GM12878 (cell line): ENCODE measurements at regions not wholly inside any gene's neighbourhood (a gene's known extent, or its start where the extent isn't known, plus 50 kb on each side); places are given as distances from the start of the nearest gene placed in this dataset.

Source experiments
- ATAC-seq: fragments of 200-7000 bp; cut with Tn5 transposase; 3 replicates; pipeline ENCODE4 v1.9.1; 2020; ENCODE audit warnings: mild to moderate bottlenecking, moderate library complexity
- BruUV-seq: library from RNA; stranded (reverse); fragments of 400-500 nt; replicated peaks from 2 replicates; lab custom pipeline; 2021; lab: Mats Ljungman, UMichigan
- CTCF ChIA-PET: fragments of 300-600 bp; sonication (Branson Sonifier 250); formaldehyde crosslinking; extraction: SDS; loops from one replicate; lab custom pipeline; 2021; ENCODE audit warnings: inconsistent platforms; lab: Yijun Ruan, JAX
- POLR2A ChIA-PET: fragments of 350-600 bp; formaldehyde crosslinking; extraction: SDS; loops from one replicate; lab custom pipeline; 2021; ENCODE audit warnings: inconsistent platforms; lab: Charles Lee
- RAD21 ChIA-PET: fragments of 300-600 bp; sonication (Branson Sonifier 250); formaldehyde crosslinking; loops from one replicate; lab custom pipeline; 2023; ENCODE audit warnings: antibody characterized with exemption; ENCODE audit not compliant: unreplicated experiment; lab: Charles Lee
- SMC1A ChIA-PET: fragments of 300-600 bp; sonication (Branson Sonifier 250); formaldehyde crosslinking; loops from one replicate; lab custom pipeline; 2023; ENCODE audit not compliant: unreplicated experiment, uncharacterized antibody; lab: Charles Lee
- DNase-seq: peaks from one replicate; pipeline ENCODE4 v3.0.0-alpha.2; 2011; ENCODE audit warnings: low read depth, low spot score
- FAIRE-seq: peaks from 3 replicates; lab custom pipeline; 2011; peaks lifted over from hg19 to GRCh38; lab: Jason Lieb, UNC
- H2AFZ ChIP-seq: 2 replicates; pipeline ENCODE4 v1.6.0; 2011; ENCODE audit warnings: low read depth, low read length, control low read depth; ENCODE audit not compliant: control insufficient read depth
- H3K27ac ChIP-seq: 2 replicates; pipeline ENCODE4 v1.5.1; 2011; ENCODE audit warnings: control low read depth; ENCODE audit not compliant: control insufficient read depth, insufficient read depth
- H3K27me3 ChIP-seq, 2 experiments: replicated peaks in 1 of 2; 2 replicates each; pipeline versions ENCODE4 v1.6.0 to v1.6.1; 2011; ENCODE audit warnings: low read length in 1 of 2; ENCODE audit not compliant: control insufficient read depth in 2 of 2, insufficient read depth in 2 of 2
- H3K36me3 ChIP-seq, 2 experiments: 2 replicates each; pipeline ENCODE4 v1.5.1; 2011; ENCODE audit warnings: low read length in 1 of 2; ENCODE audit not compliant: control insufficient read depth in 2 of 2, insufficient read depth in 2 of 2
- H3K4me1 ChIP-seq: 2 replicates; pipeline ENCODE4 v1.6.1; 2011; ENCODE audit warnings: mild to moderate bottlenecking, low read length, moderate library complexity, mixed read lengths; ENCODE audit not compliant: control insufficient read depth, insufficient read depth
- H3K4me2 ChIP-seq: 2 replicates; pipeline ENCODE4 v1.6.0; 2011; ENCODE audit warnings: control low read depth; ENCODE audit not compliant: control insufficient read depth, insufficient read depth
- H3K4me3 ChIP-seq: fragments of 200-600 bp; sonication (generic); 2 replicates; pipeline ENCODE4 v1.5.1; 2016
- H3K79me2 ChIP-seq: 2 replicates; pipeline ENCODE4 v1.6.0; 2011; ENCODE audit warnings: low read length; ENCODE audit not compliant: control insufficient read depth, insufficient read depth
- H3K9ac ChIP-seq: 2 replicates; pipeline ENCODE4 v1.8.0; 2011; ENCODE audit warnings: low read length, control low read depth, mixed read lengths; ENCODE audit not compliant: control insufficient read depth, insufficient read depth
- H3K9me3 ChIP-seq: replicated peaks from 3 replicates; pipeline ENCODE4 v1.5.1; 2011; ENCODE audit warnings: mild to moderate bottlenecking, low read length; ENCODE audit not compliant: control insufficient read depth, insufficient read depth
- H4K20me1 ChIP-seq: 2 replicates; pipeline ENCODE4 v1.6.0; 2011; ENCODE audit not compliant: control insufficient read depth, insufficient read depth
- ASH2L ChIP-seq: fragments of 300-600, 200-600 bp; sonication (generic); IDR thresholded peaks from 2 replicates; pipeline ENCODE4 v1.6.1; 2017; ENCODE audit warnings: low read depth, mild to moderate bottlenecking, borderline replicate concordance
- CBX3 ChIP-seq: fragments of 200-600 bp; sonication (generic); IDR thresholded peaks from 2 replicates; pipeline ENCODE4 v1.6.1; 2016; ENCODE audit warnings: low read depth, borderline replicate concordance
- CHD1 ChIP-seq: IDR thresholded peaks from 2 replicates; pipeline ENCODE4 v1.6.1; 2012; ENCODE audit warnings: low read depth, low read length, improper control_type of control experiment
- CREB1 ChIP-seq: IDR thresholded peaks from 2 replicates; pipeline ENCODE4 v1.6.1; 2012; ENCODE audit warnings: low read depth, mild to moderate bottlenecking, inconsistent platforms
- GABPA ChIP-seq: IDR thresholded peaks from 2 replicates; pipeline ENCODE4 v1.6.1; 2014; ENCODE audit warnings: antibody characterized with exemption, low read depth, mild to moderate bottlenecking, inconsistent platforms
- GATAD2B ChIP-seq: fragments of 450-650 bp; conservative IDR thresholded peaks from 2 replicates; pipeline ENCODE4 v1.6.1; 2017; ENCODE audit warnings: low read depth, mild to moderate bottlenecking, moderate library complexity
- HDAC2 ChIP-seq: fragments of 200-600 bp; sonication (generic); IDR thresholded peaks from 2 replicates; pipeline ENCODE4 v1.6.1; 2017
- HDAC6 ChIP-seq: fragments of 200-600 bp; sonication (generic); IDR thresholded peaks from one replicate; pipeline ENCODE4 v1.8.0; 2017; ENCODE audit warnings: antibody characterized with exemption; ENCODE audit not compliant: unreplicated experiment
- MEF2B ChIP-seq: fragments of 450-650 bp; IDR thresholded peaks from 2 replicates; pipeline ENCODE4 v1.6.1; 2018; ENCODE audit warnings: mild to moderate bottlenecking, moderate library complexity; ENCODE audit not compliant: partially characterized antibody, poor library complexity, severe bottlenecking
- NFYA ChIP-seq: IDR thresholded peaks from 2 replicates; pipeline ENCODE4 v1.6.1; 2011; ENCODE audit warnings: low read depth, mild to moderate bottlenecking, low read length, improper control_type of control experiment, borderline replicate concordance
- PAX8 ChIP-seq: fragments of 450-650 bp; IDR thresholded peaks from 2 replicates; pipeline ENCODE4 v1.6.1; 2017; ENCODE audit warnings: mild to moderate bottlenecking, moderate library complexity
- SMC3 ChIP-seq: IDR thresholded peaks from 2 replicates; pipeline ENCODE4 v1.6.1; 2011; ENCODE audit warnings: low read length, improper control_type of control experiment, borderline replicate concordance
- ZBED1 ChIP-seq: IDR thresholded peaks from 2 replicates; pipeline ENCODE4 v1.6.1; 2016; ENCODE audit warnings: borderline replicate concordance
- ZNF207 ChIP-seq: fragments of 450-650 bp; IDR thresholded peaks from 2 replicates; pipeline ENCODE4 v1.6.1; 2014; ENCODE audit warnings: antibody characterized with exemption, mild to moderate bottlenecking, borderline replicate concordance
- ZNF24 ChIP-seq: fragments of 450-650 bp; IDR thresholded peaks from 2 replicates; pipeline ENCODE4 v1.6.1; 2017; ENCODE audit warnings: antibody characterized with exemption, mild to moderate bottlenecking
- ZNF622 ChIP-seq: fragments of 450-650 bp; IDR thresholded peaks from 2 replicates; pipeline ENCODE4 v1.6.1; 2017; ENCODE audit warnings: mild to moderate bottlenecking, inconsistent platforms
- WGBS: methylation state at CpG from one replicate; pipeline ENCODE4 v1.1.6; 2016; ENCODE audit warnings: low lambda C conversion rate; ENCODE audit not compliant: insufficient replicate concordance, insufficient coverage; ENCODE audit errors: missing lambda C conversion rate; 5-methylcytosine and 5-hydroxymethylcytosine counted together
- in situ Hi-C: fragments of 300-500 bp; cut with MboI; formaldehyde crosslinking; loops from 9 replicates; pipeline ENCODE4 v1.14.3; 2018; ENCODE audit warnings: mixed read lengths
- intact Hi-C: fragments of 100-400 bp; cut with micrococcal nuclease; formaldehyde crosslinking; loops from one replicate; pipeline ENCODE4 v1.14.2; 2022; ENCODE audit not compliant: unreplicated experiment
- TF ChIP-seq, protein P1 (sequence below): IDR thresholded peaks from 2 replicates; pipeline ENCODE4 v1.6.1; 2012; ENCODE audit warnings: low read length, inconsistent platforms

DNA sequence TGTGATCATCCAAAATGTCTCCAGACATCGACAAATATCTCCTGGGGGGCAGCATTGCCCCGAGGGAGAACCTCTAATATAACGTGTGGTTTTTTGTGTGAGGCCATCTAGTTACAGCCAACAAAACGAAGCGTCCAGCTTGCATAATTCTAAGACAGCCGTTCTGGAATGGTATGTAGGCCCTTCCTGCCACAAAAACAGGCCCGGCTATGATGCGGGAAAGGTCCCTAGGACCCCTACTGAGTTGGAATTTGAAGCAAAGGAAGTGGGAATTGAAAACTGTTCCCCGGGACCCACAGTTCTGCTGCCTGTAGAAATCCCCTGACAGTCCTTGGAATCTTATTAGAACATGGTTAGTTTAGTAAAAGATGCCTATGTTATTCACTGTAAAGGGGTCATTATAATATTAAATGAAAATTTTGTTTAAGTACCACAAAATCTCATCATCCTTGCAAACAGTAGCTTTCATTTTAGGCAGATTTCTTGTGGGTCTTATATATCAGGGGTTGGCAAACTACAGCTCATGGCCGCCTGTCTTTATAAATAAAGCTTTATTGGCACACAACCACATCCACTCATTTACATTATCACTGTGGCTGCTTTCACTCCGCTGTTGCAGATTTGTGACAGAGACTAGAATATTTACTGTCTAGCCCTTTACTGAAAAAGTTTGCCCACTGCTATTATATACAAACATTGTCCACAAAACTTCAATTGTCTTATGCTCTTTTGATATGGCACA lies 70.7 kb downstream of the MSX2 start:
- no TSS peak for BruUV-seq
- H3K9me3 ChIP-seq, result no peaks in the 10 kb centered on the region
- H3K36me3 ChIP-seq, result no peaks in the 10 kb centered on the region
- H3K27me3 ChIP-seq, result no peaks in the 10 kb centered on the region; a peak in 1 of 4 replicates
- intact Hi-C loops, result no loop called here
- no peak for TF ChIP-seq CHD1
- TF ChIP-seq ZNF24, result no peak
- TF ChIP-seq HDAC6, result no peak
- no peak for TF ChIP-seq ASH2L
- no peak for TF ChIP-seq ZNF622
- TF ChIP-seq CREB1, result no peak
- TF ChIP-seq ZBED1, result no peak
- TF ChIP-seq CBX3, result no peak
- TF ChIP-seq GABPA, result no peak
- TF ChIP-seq MEF2B, result no peak
- TF ChIP-seq, protein P1, sequence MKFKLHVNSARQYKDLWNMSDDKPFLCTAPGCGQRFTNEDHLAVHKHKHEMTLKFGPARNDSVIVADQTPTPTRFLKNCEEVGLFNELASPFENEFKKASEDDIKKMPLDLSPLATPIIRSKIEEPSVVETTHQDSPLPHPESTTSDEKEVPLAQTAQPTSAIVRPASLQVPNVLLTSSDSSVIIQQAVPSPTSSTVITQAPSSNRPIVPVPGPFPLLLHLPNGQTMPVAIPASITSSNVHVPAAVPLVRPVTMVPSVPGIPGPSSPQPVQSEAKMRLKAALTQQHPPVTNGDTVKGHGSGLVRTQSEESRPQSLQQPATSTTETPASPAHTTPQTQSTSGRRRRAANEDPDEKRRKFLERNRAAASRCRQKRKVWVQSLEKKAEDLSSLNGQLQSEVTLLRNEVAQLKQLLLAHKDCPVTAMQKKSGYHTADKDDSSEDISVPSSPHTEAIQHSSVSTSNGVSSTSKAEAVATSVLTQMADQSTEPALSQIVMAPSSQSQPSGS, result no peak
- TF ChIP-seq NFYA, result no peak
- TF ChIP-seq ZNF207, result no peak
- no peak for TF ChIP-seq HDAC2
- TF ChIP-seq GATAD2B, result no peak
- no peak for TF ChIP-seq SMC3
- no peak for TF ChIP-seq PAX8
- FAIRE-seq, result no peak
- DNase-seq, result no peak
- ChIA-PET SMC1A (interaction anchor here (0.6 to 1.6 kb wide), 6 partner anchors 21 to 701 kb away, joined by 3 to 4 read pairs (median 3); no protein-coding TSS in a partner anchor), CTCF (interaction anchor here (1.0 to 5.6 kb wide), 2 partner anchors 374 to 375 kb away, joined by 4 to 56 read pairs; no protein-coding TSS in a partner anchor), RAD21 (no interaction called here), POLR2A (no interaction called here)
- no peaks in the 10 kb centered on the region for H4K20me1 ChIP-seq
- no peak overlapping the region for H3K9ac ChIP-seq
- no peak overlapping the region for H3K4me2 ChIP-seq
- no peak overlapping the region for H3K4me3 ChIP-seq
- H3K27ac ChIP-seq, result no peak overlapping the region
- in situ Hi-C loops, result loop anchor here (5.0 kb wide), 1 partner anchor 378 kb away; no protein-coding TSS in a partner anchor
- no peaks in the 10 kb centered on the region for H3K4me1 ChIP-seq
- WGBS, result 19% methylated on average over 11 of the region's 11 CpGs
- H3K79me2 ChIP-seq, result no peaks in the 10 kb centered on the region
- no peak for ATAC-seq
- H2AFZ ChIP-seq, result no peak overlapping the region
